ENCODE measurements at regions not wholly inside any gene's neighbourhood (a gene's known extent, or its start where the extent isn't known, plus 50 kb on each side); places are given as distances from the start of the nearest gene placed in this dataset.

- TF ChIP-seq GATA2 (IDR thresholded peaks at IDR 0.05; ENCODE audit: insufficient read depth, insufficient read length, low read depth, low read length) (no peak), MYC (IDR thresholded peaks at IDR 0.05; ENCODE audit: low read depth, low read length) (no peak), JUN (IDR thresholded peaks at IDR 0.05; ENCODE audit: borderline replicate concordance, insufficient read depth, insufficient read length, low read depth) (no peak), MAX (IDR thresholded peaks at IDR 0.05; ENCODE audit: insufficient read depth, insufficient read length) (no peak), EZH2 (IDR thresholded peaks at IDR 0.05; ENCODE audit: borderline replicate concordance, low read depth, low read length, severe bottlenecking) (no peak), POLR2AphosphoS5 (IDR thresholded peaks at IDR 0.05; ENCODE audit: insufficient read depth, low read depth, low read length) (no peak), FOS (IDR thresholded peaks at IDR 0.05; ENCODE audit: borderline replicate concordance, insufficient read depth, low read length) (no peak), POLR2A (IDR thresholded peaks at IDR 0.05; ENCODE audit: low read depth, low read length) (no peak)
- TF ChIP-seq, protein P1, sequence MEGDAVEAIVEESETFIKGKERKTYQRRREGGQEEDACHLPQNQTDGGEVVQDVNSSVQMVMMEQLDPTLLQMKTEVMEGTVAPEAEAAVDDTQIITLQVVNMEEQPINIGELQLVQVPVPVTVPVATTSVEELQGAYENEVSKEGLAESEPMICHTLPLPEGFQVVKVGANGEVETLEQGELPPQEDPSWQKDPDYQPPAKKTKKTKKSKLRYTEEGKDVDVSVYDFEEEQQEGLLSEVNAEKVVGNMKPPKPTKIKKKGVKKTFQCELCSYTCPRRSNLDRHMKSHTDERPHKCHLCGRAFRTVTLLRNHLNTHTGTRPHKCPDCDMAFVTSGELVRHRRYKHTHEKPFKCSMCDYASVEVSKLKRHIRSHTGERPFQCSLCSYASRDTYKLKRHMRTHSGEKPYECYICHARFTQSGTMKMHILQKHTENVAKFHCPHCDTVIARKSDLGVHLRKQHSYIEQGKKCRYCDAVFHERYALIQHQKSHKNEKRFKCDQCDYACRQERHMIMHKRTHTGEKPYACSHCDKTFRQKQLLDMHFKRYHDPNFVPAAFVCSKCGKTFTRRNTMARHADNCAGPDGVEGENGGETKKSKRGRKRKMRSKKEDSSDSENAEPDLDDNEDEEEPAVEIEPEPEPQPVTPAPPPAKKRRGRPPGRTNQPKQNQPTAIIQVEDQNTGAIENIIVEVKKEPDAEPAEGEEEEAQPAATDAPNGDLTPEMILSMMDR (IDR thresholded peaks at IDR 0.05; ENCODE audit: extremely low read depth in 1 of 2, insufficient read depth in 1 of 2, low read depth in 1 of 2, low read length in 2 of 2): no peak
- BruUV-seq (replicated peaks): no TSS peak
- DNase-seq (ENCODE audit: low read depth, low spot score): peak; percentile 63
- no peaks in the 10 kb centered on the region for H3K79me2 ChIP-seq (ENCODE audit: control insufficient read depth, insufficient read depth, low read length)
- intact Hi-C loops (cut with micrococcal nuclease) (loop anchor here (1.0 to 5.0 kb wide), 2 partner anchors 10 to 54 kb away; no protein-coding TSS in a partner anchor), dilution Hi-C loops (cut with MboI; ENCODE audit: extremely low pct_ligation_motif_present, low sequenced_read_pairs) (no loop called here)
- H3K9ac ChIP-seq (replicated peaks; ENCODE audit: extremely low read depth, insufficient read depth, low read length): no peak overlapping the region
- H4K20me1 ChIP-seq (replicated peaks; ENCODE audit: control insufficient read depth, extremely low read depth, insufficient read depth, low read length): no peaks in the 10 kb centered on the region
- H3K9me1 ChIP-seq (replicated peaks; ENCODE audit: control insufficient read depth, extremely low read depth, insufficient read depth, low read length): no peaks in the 10 kb centered on the region
- POLR2A ChIA-PET: no interaction called here
- peaks cover 11% of the 10 kb centered on the region for H3K4me1 ChIP-seq (ENCODE audit: control insufficient read depth, extremely low read depth, insufficient read depth, low read length)
- H3K27me3 ChIP-seq (ENCODE audit: control insufficient read depth in 2 of 2, insufficient read depth in 2 of 2, low read length in 2 of 2): no peaks in the 10 kb centered on the region
- H2AFZ ChIP-seq (ENCODE audit: low read depth, low read length): peak overlapping the region; percentile 19
- H3K9me3 ChIP-seq (replicated peaks; ENCODE audit: control insufficient read depth, insufficient read depth, low read length): no peaks in the 10 kb centered on the region
- CTCF ChIA-PET: interaction anchor here (1.6 kb wide), 1 partner anchor 81 kb away, joined by 4 read pairs; no protein-coding TSS in a partner anchor
- peak overlapping the region; percentile 48 for H3K4me2 ChIP-seq (ENCODE audit: insufficient read depth, low read length)
- H3K4me3 ChIP-seq (replicated peaks in 1 of 3; ENCODE audit: insufficient read depth in 1 of 3, low read depth in 1 of 3, low read length in 3 of 3): no peak overlapping the region
- H3K36me3 ChIP-seq (ENCODE audit: control insufficient read depth in 2 of 2, extremely low read depth in 1 of 2, insufficient read depth in 2 of 2, low read length in 2 of 2): no peaks in the 10 kb centered on the region
- FAIRE-seq: peak; percentile 93
- H3K27ac ChIP-seq (ENCODE audit: insufficient read depth, low read depth, low read length): no peak overlapping the region
Measured at GRCh38 chr7:121447911-121448300, 51.8 kb upstream of the FAM3C start.
